ENCODE measurements at regions not wholly inside any gene's neighbourhood (a gene's known extent, or its start where the extent isn't known, plus 50 kb on each side); places are given as distances from the start of the nearest gene placed in this dataset.

DNA sequence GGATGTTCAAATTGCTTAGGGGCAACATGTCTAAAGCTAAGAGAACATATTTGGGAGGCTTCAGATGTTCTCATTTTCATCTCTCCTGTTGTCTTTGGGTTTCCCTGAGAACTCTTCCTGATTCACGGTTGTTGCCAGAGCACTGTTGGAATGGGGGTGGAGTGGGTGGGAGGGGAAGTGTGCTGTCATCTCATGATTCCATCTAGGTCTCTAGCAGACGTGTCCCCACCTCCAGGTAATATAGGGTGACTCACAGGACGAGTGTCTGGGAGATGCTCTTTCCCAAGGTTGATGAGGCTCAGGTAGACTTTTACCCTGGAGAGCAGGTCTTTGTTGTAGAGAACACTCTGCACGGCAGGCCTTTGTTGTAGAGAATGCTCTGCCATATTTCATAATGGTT lies 636.9 kb downstream of the QKI start:
- TF ChIP-seq ZBTB7A (IDR thresholded peaks at IDR 0.05; ENCODE audit: low read depth) = no peak
- TF ChIP-seq, protein P1, sequence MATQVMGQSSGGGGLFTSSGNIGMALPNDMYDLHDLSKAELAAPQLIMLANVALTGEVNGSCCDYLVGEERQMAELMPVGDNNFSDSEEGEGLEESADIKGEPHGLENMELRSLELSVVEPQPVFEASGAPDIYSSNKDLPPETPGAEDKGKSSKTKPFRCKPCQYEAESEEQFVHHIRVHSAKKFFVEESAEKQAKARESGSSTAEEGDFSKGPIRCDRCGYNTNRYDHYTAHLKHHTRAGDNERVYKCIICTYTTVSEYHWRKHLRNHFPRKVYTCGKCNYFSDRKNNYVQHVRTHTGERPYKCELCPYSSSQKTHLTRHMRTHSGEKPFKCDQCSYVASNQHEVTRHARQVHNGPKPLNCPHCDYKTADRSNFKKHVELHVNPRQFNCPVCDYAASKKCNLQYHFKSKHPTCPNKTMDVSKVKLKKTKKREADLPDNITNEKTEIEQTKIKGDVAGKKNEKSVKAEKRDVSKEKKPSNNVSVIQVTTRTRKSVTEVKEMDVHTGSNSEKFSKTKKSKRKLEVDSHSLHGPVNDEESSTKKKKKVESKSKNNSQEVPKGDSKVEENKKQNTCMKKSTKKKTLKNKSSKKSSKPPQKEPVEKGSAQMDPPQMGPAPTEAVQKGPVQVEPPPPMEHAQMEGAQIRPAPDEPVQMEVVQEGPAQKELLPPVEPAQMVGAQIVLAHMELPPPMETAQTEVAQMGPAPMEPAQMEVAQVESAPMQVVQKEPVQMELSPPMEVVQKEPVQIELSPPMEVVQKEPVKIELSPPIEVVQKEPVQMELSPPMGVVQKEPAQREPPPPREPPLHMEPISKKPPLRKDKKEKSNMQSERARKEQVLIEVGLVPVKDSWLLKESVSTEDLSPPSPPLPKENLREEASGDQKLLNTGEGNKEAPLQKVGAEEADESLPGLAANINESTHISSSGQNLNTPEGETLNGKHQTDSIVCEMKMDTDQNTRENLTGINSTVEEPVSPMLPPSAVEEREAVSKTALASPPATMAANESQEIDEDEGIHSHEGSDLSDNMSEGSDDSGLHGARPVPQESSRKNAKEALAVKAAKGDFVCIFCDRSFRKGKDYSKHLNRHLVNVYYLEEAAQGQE (IDR thresholded peaks at IDR 0.05; ENCODE audit: low read depth) = no peak
- TF ChIP-seq RAD21 (IDR thresholded peaks at IDR 0.05; ENCODE audit: low read depth) = no peak
- no peak for TF ChIP-seq CREB1 (IDR thresholded peaks at IDR 0.05; ENCODE audit: low read depth)
